DMS79 (cell line): ENCODE measurements at regions not wholly inside any gene's neighbourhood (a gene's known extent, or its start where the extent isn't known, plus 50 kb on each side); places are given as distances from the start of the nearest gene placed in this dataset.
A peak's percentile ranks its signal among the peaks of the same experiment; 100 is the strongest.

Experiments used
- DNase-seq: peaks from one replicate; lab custom pipeline; 2025; lab: John Stamatoyannopoulos, UW

GRCh38 chr13:30107521-30108136, 199.7 kb downstream of the KATNAL1 start:
- DNase-seq: no peak

GRCh38 chr13:30107121-30107520, 200.2 kb downstream of the KATNAL1 start:
- DNase-seq: no peak

DNA sequence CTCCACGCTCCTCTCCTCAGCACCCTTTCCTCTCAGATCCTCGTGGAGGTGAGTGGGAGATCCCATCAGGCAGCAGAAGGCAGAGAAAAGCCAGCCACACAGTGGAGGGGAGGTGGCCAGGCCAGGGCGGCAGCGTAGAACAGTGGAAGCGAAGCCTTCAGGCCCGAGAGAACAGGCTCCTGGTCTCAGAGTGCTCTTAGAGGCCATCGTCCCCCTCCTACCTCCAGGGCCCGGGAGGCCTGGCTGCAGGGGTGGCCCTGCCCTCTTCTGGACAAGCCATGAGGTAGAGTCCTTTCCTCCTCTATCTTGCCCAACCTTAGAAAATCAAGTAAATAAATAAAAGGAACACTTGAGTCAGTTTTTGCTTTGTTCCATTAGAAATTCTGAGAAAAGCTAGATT, 202.0 kb downstream of the KATNAL1 start:
- DNase-seq: no peak

DNA sequence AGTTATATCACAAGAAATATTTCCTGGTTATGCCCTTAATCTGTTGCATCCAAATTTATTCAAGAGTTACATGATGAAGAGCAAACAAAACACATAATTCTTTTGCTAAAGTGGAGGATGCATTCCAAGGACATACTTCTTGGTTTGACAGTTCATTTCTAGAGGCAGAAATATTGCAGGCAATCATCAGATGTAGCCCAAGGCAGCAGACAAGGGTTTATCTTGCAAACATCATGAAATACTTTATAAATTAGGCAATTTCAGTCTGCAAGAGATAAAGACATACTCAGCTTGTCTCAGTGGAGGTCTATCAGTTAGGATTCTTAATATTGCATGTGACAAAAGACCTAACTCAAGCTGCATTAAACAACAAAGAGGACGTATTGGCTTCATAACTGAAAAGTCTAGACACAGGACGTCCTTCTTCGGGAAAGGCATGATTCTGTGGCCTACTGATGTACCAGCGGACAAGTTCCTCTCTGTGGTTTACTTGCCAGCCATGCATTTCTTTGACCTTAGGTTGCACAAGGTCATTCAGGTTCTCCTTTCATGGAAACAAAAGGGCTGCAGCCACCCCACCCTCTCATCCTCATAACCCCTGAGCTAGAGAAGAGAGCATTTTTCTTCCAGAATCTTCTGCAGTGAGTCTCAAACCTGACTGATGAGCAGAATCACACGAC, 204.1 kb downstream of the KATNAL1 start:
- no peak for DNase-seq

- no peak for DNase-seq
Observed at GRCh38 chr13:30100226-30100625, 207.1 kb downstream of the KATNAL1 start.

DNA sequence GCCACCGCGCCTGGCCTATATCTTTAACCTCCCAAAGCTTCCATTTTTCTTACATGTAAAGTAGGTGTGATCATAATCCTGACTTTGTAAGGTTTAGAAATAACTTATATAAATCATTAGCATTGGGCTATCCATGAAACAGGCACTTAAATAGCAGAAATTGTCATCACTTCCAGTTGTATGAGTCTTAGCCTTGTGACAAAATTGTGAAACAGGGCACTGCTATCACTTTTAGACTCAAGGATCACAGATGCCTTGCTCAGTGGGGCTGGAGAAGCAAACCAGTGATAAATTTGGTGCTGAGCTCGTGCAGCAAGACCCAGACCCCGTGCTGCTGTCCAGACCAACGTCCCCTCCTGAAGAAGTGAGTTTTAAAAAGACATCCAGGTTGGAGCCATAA, 209.7 kb downstream of the KATNAL1 start:
- no peak for DNase-seq

GRCh38 chr13:30097089-30097488, 210.3 kb downstream of the KATNAL1 start:
- no peak for DNase-seq

GRCh38 chr13:30094015-30094414, 213.3 kb downstream of the KATNAL1 start:
- no peak for DNase-seq

- DNase-seq: no peak
Observed at GRCh38 chr13:30093236-30093635, 214.1 kb downstream of the KATNAL1 start.

- DNase-seq: no peak
Observed at GRCh38 chr13:30091691-30092090, 215.7 kb downstream of the KATNAL1 start.

- peak; percentile 29 for DNase-seq
Observed at GRCh38 chr13:30091035-30091434, 216.3 kb downstream of the KATNAL1 start.

- no peak for DNase-seq
Observed at GRCh38 chr13:30088312-30088855, 219.0 kb downstream of the KATNAL1 start.

DNA sequence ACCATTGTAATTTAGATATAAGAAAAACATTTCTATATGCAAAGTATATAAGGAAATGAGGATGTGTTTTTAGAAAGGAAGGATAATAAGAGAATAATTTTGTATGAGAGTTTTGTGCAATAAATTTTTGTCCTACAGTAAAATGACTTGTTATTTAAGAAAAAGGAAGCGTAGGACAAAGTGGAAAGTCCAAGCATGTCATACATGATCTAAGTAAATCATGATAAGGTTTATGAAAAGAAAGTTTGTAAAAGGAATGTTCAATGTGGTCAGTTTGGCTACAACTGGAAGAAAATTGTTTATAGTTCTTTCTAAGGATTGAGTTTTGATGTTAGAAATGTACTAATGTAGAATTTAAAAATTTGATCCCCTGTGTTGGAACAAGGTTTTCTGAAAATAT, 222.3 kb downstream of the KATNAL1 start:
- DNase-seq: no peak

DNA sequence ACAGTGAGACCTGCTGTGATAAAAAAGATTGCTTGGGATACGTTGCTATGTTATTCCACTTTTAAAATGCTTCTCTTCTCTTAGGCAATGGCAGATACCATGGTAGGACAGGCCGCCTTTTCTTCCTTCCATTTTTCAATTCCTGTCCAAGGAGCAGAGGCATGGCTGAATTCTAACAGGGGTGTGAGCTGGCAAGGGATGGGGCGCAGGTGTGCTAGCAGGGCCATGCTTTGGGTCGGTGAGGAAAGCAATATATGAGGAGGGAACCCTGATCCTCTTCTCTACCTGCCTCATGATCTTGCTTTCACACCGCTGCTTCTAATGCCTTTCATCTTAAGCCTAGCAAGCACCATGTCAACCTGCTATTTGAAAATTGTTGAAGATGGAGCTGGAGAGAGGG, 225.0 kb downstream of the KATNAL1 start:
- DNase-seq: no peak

DNA sequence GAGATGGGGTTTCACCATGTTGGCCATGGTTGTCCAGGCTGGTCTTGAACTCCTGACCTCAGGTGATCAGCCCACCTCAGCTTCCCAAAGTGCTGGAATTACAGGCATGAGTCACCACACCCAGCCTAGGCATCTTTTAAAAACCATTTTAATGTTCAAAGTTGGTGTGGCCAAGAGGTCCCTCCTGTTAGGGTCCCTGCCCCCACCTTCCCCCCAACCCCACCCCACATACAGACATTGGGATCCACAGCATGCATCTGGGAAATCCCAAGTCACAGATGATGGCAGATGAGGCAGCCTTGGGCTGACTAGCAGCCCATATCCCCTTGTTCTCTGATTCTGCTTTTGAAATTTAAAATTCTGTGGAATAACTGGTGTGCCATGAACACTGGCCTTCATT, 226.0 kb downstream of the KATNAL1 start:
- no peak for DNase-seq

GRCh38 chr13:30079501-30079900, 227.8 kb downstream of the KATNAL1 start:
- DNase-seq: peak; percentile 92

GRCh38 chr13:30078059-30078458, 227.6 kb upstream of the UBL3 start:
- DNase-seq: peak; percentile 75

- DNase-seq: no peak
Observed at GRCh38 chr13:30077240-30077735, 226.9 kb upstream of the UBL3 start.

DNA sequence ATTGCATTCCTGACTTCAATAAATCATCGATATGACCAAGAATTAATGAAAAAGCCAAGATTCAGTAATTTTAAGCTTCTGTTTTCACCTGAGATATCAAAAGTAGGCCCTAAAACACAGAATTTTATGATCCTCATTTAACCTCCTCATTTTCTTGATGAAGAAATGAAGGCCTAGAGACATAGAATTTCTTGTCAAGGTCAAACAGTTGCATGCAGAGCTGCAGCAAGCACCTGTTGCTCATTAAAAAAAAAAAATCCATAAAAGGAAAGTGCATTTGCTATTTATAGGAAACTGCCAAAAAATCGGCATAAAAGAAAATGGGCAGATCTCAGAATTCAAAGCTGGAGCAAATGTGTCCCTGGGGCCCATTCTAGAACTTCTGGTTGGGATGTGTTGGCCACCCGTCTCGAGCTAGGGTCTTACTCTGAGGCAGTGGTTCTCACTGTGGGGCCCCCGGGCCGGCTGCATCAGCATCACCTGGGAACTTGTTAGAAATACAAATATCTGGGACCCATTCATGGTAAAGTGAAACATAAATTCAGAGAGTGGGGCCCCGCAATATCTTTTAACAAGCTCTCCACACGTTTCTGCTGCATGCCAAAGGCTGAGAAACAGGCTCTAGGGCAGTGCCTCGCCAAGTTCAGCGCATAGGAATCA, 224.7 kb upstream of the UBL3 start:
- DNase-seq: no peak

GRCh38 chr13:30074431-30074830, 224.0 kb upstream of the UBL3 start:
- no peak for DNase-seq

DNA sequence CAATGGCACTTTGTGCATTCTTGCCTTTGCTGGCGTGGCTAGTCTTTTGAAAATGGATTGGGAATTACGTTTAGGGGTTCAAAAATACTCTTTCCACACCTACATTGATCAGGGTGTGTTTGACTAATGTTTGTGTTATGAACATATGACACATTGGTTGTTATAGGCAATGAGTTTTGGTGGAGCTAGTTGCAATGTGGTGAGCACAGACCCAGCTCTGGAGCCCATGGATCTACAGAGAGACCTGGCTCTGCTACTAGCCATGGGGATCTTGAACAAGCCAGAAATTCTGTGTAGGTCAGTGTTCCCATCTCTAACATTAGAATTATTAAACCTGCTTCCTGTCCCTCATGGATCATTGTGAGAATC, 222.4 kb upstream of the UBL3 start:
- DNase-seq: no peak

DNA sequence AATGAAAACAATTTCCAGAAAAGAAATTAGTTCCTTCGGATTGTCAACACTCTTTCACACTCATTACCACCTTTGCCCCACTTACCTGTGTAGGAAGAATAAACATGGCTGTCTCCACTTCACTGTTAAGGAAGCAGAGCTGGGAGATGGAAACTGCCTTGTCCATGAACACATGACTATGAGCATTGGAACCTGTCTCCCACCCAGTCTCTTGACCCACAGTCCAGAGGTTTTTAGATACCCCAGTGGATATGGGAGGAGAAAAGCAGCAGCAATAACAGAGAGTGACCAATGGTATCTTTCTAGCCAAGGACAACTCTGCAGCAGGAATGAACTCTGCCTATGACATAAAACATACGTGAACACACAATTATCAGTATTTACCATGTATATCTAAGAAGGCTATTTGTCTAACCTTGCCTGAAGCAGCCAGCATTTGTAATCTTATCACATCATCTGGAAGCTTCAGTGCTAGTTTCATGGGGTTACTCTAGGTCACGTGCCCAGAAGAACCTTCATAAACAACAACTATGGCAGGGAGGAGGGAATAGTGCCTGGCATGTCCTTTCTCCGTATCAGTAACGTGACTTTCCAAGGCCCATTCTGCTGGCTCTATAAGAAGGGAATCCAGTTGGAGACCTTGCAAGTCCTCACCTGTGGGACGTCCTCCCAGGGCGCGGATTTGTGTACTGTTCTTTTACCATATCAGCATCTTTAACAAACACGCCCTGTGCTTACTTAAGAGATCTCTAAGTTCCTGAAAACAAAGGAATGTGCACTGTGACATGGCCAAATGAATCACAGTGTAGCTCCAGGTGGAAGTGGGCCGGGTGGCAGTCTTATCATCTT, 221.8 kb upstream of the UBL3 start:
- no peak for DNase-seq
